IMR-90 (cell line): ENCODE measurements at regions not wholly inside any gene's neighbourhood (a gene's known extent, or its start where the extent isn't known, plus 50 kb on each side); places are given as distances from the start of the nearest gene placed in this dataset.

Experiments
- ATAC-seq: fragments of 200-7000 bp; cut with Tn5 transposase; 2 replicates; pipeline ENCODE4 v1.9.1; 2020; ENCODE audit warnings: low read depth, mild to moderate bottlenecking, moderate library complexity
- BruUV-seq: library from RNA; stranded (reverse); fragments of 400-500 nt; replicated peaks from 2 replicates; lab custom pipeline; 2021; lab: Mats Ljungman, UMichigan
- CTCF ChIA-PET: fragments of 300-600 bp; formaldehyde crosslinking; extraction: SDS; loops from one replicate; lab custom pipeline; 2021; ENCODE audit warnings: antibody characterized with exemption; lab: Yijun Ruan, JAX
- POLR2A ChIA-PET: fragments of 300-600 bp; sonication (Branson Sonifier 250); formaldehyde crosslinking; loops from one replicate; lab custom pipeline; 2022; ENCODE audit warnings: antibody characterized with exemption; ENCODE audit not compliant: unreplicated experiment; lab: Charles Lee
- DNase-seq: peaks from one replicate; pipeline ENCODE4 v3.0.0; 2013
- H2AFZ ChIP-seq: replicated peaks from 2 replicates; pipeline ENCODE3; 2013; ENCODE audit warnings: low read length, mild to moderate bottlenecking; ENCODE audit not compliant: poor library complexity
- H2AK5ac ChIP-seq: 2 replicates; pipeline ENCODE4 v1.6.1; 2013; ENCODE audit warnings: low read depth, low read length, inconsistent platforms
- H2AK9ac ChIP-seq: replicated peaks from 2 replicates; pipeline ENCODE3; 2013; ENCODE audit warnings: mild to moderate bottlenecking, low read depth, low read length, moderate library complexity; ENCODE audit not compliant: poor library complexity
- H2BK120ac ChIP-seq: 2 replicates; pipeline ENCODE4 v1.6.1; 2013; ENCODE audit warnings: low read depth, low read length, inconsistent platforms
- H2BK15ac ChIP-seq: 3 replicates; pipeline ENCODE4 v1.6.1; 2013; ENCODE audit warnings: low read depth, low read length, inconsistent platforms
- H2BK20ac ChIP-seq: 2 replicates; pipeline ENCODE4 v1.6.1; 2013; ENCODE audit warnings: low read depth, mild to moderate bottlenecking, inconsistent platforms, low read length, moderate library complexity
- H2BK5ac ChIP-seq: 2 replicates; pipeline ENCODE4 v1.6.1; 2013; ENCODE audit warnings: mild to moderate bottlenecking, low read depth, low read length, inconsistent platforms; ENCODE audit not compliant: poor library complexity, severe bottlenecking
- H3K14ac ChIP-seq: replicated peaks from 2 replicates; pipeline ENCODE4 v1.6.1; 2013; ENCODE audit warnings: low read depth, low read length, inconsistent platforms
- H3K18ac ChIP-seq: 2 replicates; pipeline ENCODE4 v1.6.1; 2013; ENCODE audit warnings: low read depth, low read length, control low read depth
- H3K23ac ChIP-seq: 2 replicates; pipeline ENCODE4 v1.6.1; 2013; ENCODE audit warnings: low read depth, low read length, inconsistent platforms
- H3K27ac ChIP-seq: 2 replicates; pipeline ENCODE4 v1.5.1; 2013; ENCODE audit warnings: mild to moderate bottlenecking, control low read depth, low read length; ENCODE audit not compliant: insufficient read depth
- H3K27me3 ChIP-seq: 2 replicates; pipeline ENCODE4 v1.6.1; 2013; ENCODE audit warnings: low read length; ENCODE audit not compliant: control insufficient read depth, insufficient read depth
- H3K36me3 ChIP-seq: 2 replicates; pipeline ENCODE4 v1.6.1; 2013; ENCODE audit warnings: low read length, mixed read lengths; ENCODE audit not compliant: control insufficient read depth, insufficient read depth
- H3K4ac ChIP-seq: 2 replicates; pipeline ENCODE4 v1.6.1; 2013; ENCODE audit warnings: low read depth, low read length, inconsistent platforms
- H3K4me1 ChIP-seq: 2 replicates; pipeline ENCODE4 v1.6.1; 2013; ENCODE audit warnings: low read length, mixed read lengths; ENCODE audit not compliant: control insufficient read depth, insufficient read depth
- H3K4me2 ChIP-seq: 2 replicates; pipeline ENCODE4 v1.6.1; 2013; ENCODE audit warnings: low read depth, mild to moderate bottlenecking, control low read depth, low read length, moderate library complexity
- H3K4me3 ChIP-seq: 2 replicates; pipeline ENCODE4 v1.5.1; 2013; ENCODE audit warnings: low read depth, mild to moderate bottlenecking, control low read depth, low read length, moderate library complexity; ENCODE audit not compliant: insufficient read depth
- H3K56ac ChIP-seq: 2 replicates; pipeline ENCODE4 v1.6.1; 2013; ENCODE audit warnings: low read length, inconsistent platforms; ENCODE audit not compliant: insufficient read depth; ENCODE audit errors: extremely low read depth
- H3K79me1 ChIP-seq, 2 experiments: 2 replicates each; pipeline ENCODE4 v1.6.1; 2013; ENCODE audit warnings: low read length in 2 of 2, inconsistent platforms in 1 of 2, low read depth in 1 of 2
- H3K9ac ChIP-seq: 2 replicates; pipeline ENCODE4 v1.6.1; 2013; ENCODE audit warnings: low read depth, low read length, control low read depth
- H3K9me1 ChIP-seq: 2 replicates; pipeline ENCODE4 v1.6.1; 2013; ENCODE audit warnings: low read length, inconsistent platforms; ENCODE audit not compliant: insufficient read depth
- H3K9me3 ChIP-seq: 2 replicates; pipeline ENCODE4 v1.6.1; 2013; ENCODE audit warnings: low read length; ENCODE audit not compliant: control insufficient read depth, insufficient read depth
- H4K20me1 ChIP-seq: 2 replicates; pipeline ENCODE4 v1.6.1; 2013; ENCODE audit warnings: low read length, inconsistent platforms; ENCODE audit not compliant: insufficient read depth
- H4K5ac ChIP-seq: 2 replicates; pipeline ENCODE4 v1.6.1; 2013; ENCODE audit warnings: mild to moderate bottlenecking, low read depth, low read length, control low read depth
- H4K8ac ChIP-seq, 2 experiments: 2 replicates each; pipeline ENCODE4 v1.6.1; 2013; ENCODE audit warnings: low read depth in 2 of 2, low read length in 2 of 2, control low read depth in 1 of 2, inconsistent platforms in 1 of 2
- H4K91ac ChIP-seq: 2 replicates; pipeline ENCODE4 v1.6.1; 2013; ENCODE audit warnings: low read depth, low read length, inconsistent platforms; ENCODE audit not compliant: insufficient read depth
- BHLHE40 ChIP-seq: fragments of 150-350 bp; IDR thresholded peaks from 2 replicates; pipeline ENCODE4 v1.6.1; 2016; ENCODE audit warnings: mild to moderate bottlenecking, low read depth, low read length
- CEBPB ChIP-seq: IDR thresholded peaks from 2 replicates; pipeline ENCODE4 v1.6.1; 2012; ENCODE audit warnings: low read depth, low read length, improper control_type of control experiment
- CHD1 ChIP-seq: IDR thresholded peaks from 2 replicates; pipeline ENCODE4 v1.6.1; 2012; ENCODE audit warnings: low read depth, low read length, improper control_type of control experiment
- ELK1 ChIP-seq: fragments of 150-350 bp; IDR thresholded peaks from 2 replicates; pipeline ENCODE4 v1.6.1; 2016; ENCODE audit warnings: low read depth, mild to moderate bottlenecking, low read length, moderate library complexity, borderline replicate concordance
- FOS ChIP-seq: fragments of 150-350 bp; IDR thresholded peaks from 2 replicates; pipeline ENCODE4 v1.6.1; 2016; ENCODE audit warnings: low read depth, low read length
- MAFK ChIP-seq: IDR thresholded peaks from 2 replicates; pipeline ENCODE4 v1.6.1; 2012; ENCODE audit warnings: low read depth, low read length, improper control_type of control experiment
- MAZ ChIP-seq: IDR thresholded peaks from 2 replicates; pipeline ENCODE4 v1.6.1; 2012; ENCODE audit warnings: low read depth, mild to moderate bottlenecking, low read length, improper control_type of control experiment, moderate library complexity, borderline replicate concordance
- MXI1 ChIP-seq: IDR thresholded peaks from 2 replicates; pipeline ENCODE4 v1.6.1; 2012; ENCODE audit warnings: low read depth, mild to moderate bottlenecking, low read length, moderate library complexity, borderline replicate concordance
- NFE2L2 ChIP-seq: fragments of 150-350 bp; IDR thresholded peaks from 2 replicates; pipeline ENCODE4 v1.6.1; 2016; ENCODE audit warnings: low read depth, mild to moderate bottlenecking, low read length
- POLR2A ChIP-seq: IDR thresholded peaks from 2 replicates; pipeline ENCODE4 v1.6.1; 2012; ENCODE audit warnings: mild to moderate bottlenecking, low read depth, low read length
- RAD21 ChIP-seq: IDR thresholded peaks from 2 replicates; pipeline ENCODE4 v1.6.1; 2012; ENCODE audit warnings: low read length, improper control_type of control experiment
- RCOR1 ChIP-seq: IDR thresholded peaks from 2 replicates; pipeline ENCODE4 v1.6.1; 2012; ENCODE audit warnings: mild to moderate bottlenecking, low read length, improper control_type of control experiment; ENCODE audit not compliant: insufficient replicate concordance
- RFX5 ChIP-seq: IDR thresholded peaks from 2 replicates; pipeline ENCODE4 v1.8.0; 2012; ENCODE audit warnings: low read depth, mild to moderate bottlenecking, low read length, moderate library complexity
- SMC3 ChIP-seq: fragments of 150-350 bp; IDR thresholded peaks from 2 replicates; pipeline ENCODE4 v1.6.1; 2016; ENCODE audit warnings: low read depth, mild to moderate bottlenecking, antibody characterized with exemption, low read length, moderate library complexity
- WGBS, 2 experiments: methylation state at CpG; one replicate each; pipeline versions ENCODE4 v1.1.5 to v1.1.7; 2013; ENCODE audit warnings: missing lambda C conversion rate in 2 of 2; ENCODE audit not compliant: insufficient read length in 1 of 2; ENCODE audit errors: extremely low coverage in 2 of 2; 5-methylcytosine and 5-hydroxymethylcytosine counted together
- dilution Hi-C: fragments of 300-500 bp; cut with HindIII; formaldehyde crosslinking; loops from one replicate; pipeline ENCODE4 v1.14.3; 2018; ENCODE audit warnings: low sequenced_read_pairs; ENCODE audit not compliant: unreplicated experiment
- in situ Hi-C: fragments of 300-500 bp; cut with MboI; formaldehyde crosslinking; loops from 3 replicates; pipeline ENCODE4 v1.14.3; 2019; ENCODE audit warnings: low sequenced_read_pairs, inconsistent platforms, mixed read lengths
- intact Hi-C: fragments of 100-400 bp; cut with micrococcal nuclease; formaldehyde crosslinking; loops from 2 replicates; pipeline ENCODE4 v1.10.0; 2022
- TF ChIP-seq, protein P1 (sequence below): fragments of 150-350 bp; IDR thresholded peaks from 2 replicates; pipeline ENCODE4 v1.6.1; 2017; ENCODE audit warnings: mild to moderate bottlenecking, antibody characterized with exemption, low read length, low read depth
- TF ChIP-seq, protein P2 (sequence below): conservative IDR thresholded peaks from 2 replicates; pipeline ENCODE4 v1.5.1; 2012; ENCODE audit warnings: mild to moderate bottlenecking, low read depth, low read length, improper control_type of control experiment

DNA sequence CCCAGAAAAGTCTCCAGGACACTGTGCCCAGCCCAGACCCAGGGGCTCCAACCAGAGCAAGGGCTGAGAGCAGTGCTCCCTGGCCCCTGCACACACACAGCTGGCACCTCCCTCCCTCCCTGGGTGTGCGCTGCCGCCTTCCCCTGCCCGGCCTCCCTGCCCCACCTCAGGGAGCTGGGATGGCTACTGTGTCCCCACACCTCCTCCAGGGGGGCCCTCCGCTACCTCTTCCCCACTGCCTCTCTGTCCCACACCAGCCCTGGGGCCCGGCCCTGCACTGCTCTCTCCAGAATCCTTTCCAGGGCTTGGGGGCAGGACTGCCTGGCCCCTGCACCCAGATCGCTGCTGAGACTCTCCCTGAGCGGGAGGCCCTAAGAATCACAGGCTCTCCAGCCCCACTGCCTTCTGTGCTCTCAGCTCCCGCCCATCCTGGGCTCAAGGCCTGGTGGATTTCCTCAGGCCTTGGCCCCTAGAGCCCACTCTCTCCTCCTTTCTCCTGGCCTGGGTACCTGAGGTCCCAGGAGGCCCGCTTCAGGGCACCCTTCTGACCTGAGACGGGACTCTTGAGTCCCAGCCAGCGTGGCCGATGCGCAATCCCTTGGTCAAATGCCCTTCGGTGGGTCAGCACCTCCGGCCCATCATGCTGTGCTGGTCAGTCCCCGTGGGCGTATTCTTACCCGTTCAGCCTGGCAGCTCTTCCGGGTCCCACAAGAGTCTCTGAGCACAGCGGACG is 276.8 kb upstream of the HDAC4 start:
- Histone ChIP-seq H3K79me1 (no peaks in the 10 kb centered on the region), H3K27ac (no peak overlapping the region), H4K8ac (no peak overlapping the region), H2BK5ac (no peak overlapping the region), H3K14ac (no peak overlapping the region), H4K91ac (no peak overlapping the region), H4K20me1 (no peaks in the 10 kb centered on the region), H4K5ac (no peak overlapping the region), H2AK5ac (no peak overlapping the region), H3K4ac (no peak overlapping the region), H3K18ac (no peak overlapping the region), H3K9me3 (peaks cover 18% of the 10 kb centered on the region), H3K4me1 (no peaks in the 10 kb centered on the region), H3K36me3 (no peaks in the 10 kb centered on the region), H3K27me3 (no peaks in the 10 kb centered on the region), H2BK20ac (no peak overlapping the region), H2BK15ac (no peak overlapping the region), H2BK120ac (no peak overlapping the region), H3K56ac (no peak overlapping the region), H3K9ac (no peak overlapping the region), H3K9me1 (no peaks in the 10 kb centered on the region), H3K4me3 (no peak overlapping the region), H3K23ac (no peak overlapping the region), H3K4me2 (no peak overlapping the region), H2AK9ac (no peak overlapping the region), H2AFZ (no peak overlapping the region)
- intact Hi-C loops: no loop called here
- no peak for DNase-seq
- no peak for ATAC-seq
- BruUV-seq: no TSS peak
- dilution Hi-C loops: no loop called here
- TF ChIP-seq CEBPB (no peak), NFE2L2 (no peak), BHLHE40 (no peak), ELK1 (no peak), RFX5 (no peak), MAZ (no peak), SMC3 (no peak), CHD1 (no peak), MXI1 (no peak), RAD21 (no peak), FOS (no peak), MAFK (no peak), POLR2A (no peak), RCOR1 (no peak)
- TF ChIP-seq, protein P1, sequence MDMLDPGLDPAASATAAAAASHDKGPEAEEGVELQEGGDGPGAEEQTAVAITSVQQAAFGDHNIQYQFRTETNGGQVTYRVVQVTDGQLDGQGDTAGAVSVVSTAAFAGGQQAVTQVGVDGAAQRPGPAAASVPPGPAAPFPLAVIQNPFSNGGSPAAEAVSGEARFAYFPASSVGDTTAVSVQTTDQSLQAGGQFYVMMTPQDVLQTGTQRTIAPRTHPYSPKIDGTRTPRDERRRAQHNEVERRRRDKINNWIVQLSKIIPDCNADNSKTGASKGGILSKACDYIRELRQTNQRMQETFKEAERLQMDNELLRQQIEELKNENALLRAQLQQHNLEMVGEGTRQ: no peak
- TF ChIP-seq, protein P2, sequence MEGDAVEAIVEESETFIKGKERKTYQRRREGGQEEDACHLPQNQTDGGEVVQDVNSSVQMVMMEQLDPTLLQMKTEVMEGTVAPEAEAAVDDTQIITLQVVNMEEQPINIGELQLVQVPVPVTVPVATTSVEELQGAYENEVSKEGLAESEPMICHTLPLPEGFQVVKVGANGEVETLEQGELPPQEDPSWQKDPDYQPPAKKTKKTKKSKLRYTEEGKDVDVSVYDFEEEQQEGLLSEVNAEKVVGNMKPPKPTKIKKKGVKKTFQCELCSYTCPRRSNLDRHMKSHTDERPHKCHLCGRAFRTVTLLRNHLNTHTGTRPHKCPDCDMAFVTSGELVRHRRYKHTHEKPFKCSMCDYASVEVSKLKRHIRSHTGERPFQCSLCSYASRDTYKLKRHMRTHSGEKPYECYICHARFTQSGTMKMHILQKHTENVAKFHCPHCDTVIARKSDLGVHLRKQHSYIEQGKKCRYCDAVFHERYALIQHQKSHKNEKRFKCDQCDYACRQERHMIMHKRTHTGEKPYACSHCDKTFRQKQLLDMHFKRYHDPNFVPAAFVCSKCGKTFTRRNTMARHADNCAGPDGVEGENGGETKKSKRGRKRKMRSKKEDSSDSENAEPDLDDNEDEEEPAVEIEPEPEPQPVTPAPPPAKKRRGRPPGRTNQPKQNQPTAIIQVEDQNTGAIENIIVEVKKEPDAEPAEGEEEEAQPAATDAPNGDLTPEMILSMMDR: no peak
- 74% methylated on average over 16 of the region's 21 CpGs; no CpG with 5 or more reads in 1 of the 2 experiments for WGBS, 2 experiments
- in situ Hi-C loops: no loop called here
- POLR2A ChIA-PET: no interaction called here
- CTCF ChIA-PET: no interaction called here
